Aorta (tissue), 5 donors: ENCODE measurements at regions not wholly inside any gene's neighbourhood (a gene's known extent, or its start where the extent isn't known, plus 50 kb on each side); places are given as distances from the start of the nearest gene placed in this dataset.
"Not testable (repeated sequence)": the region's sequence is repeated elsewhere in the genome, so short reads cannot be mapped to it uniquely, and the experiment has no call there.

Experiments
- ATAC-seq: fragments of 200-7000 bp; cut with Tn5 transposase; one replicate; pipeline ENCODE4 v1.9.1; 2022; ENCODE audit warnings: moderate library complexity; ENCODE audit not compliant: low FRiP score
- DNase-seq, 2 donors: peaks; one replicate each; pipeline ENCODE4 v3.0.0-alpha.2; 2020
- H3K27ac ChIP-seq, 2 donors: one replicate each; pipeline ENCODE4 v1.5.1; 2013; ENCODE audit warnings: low read length in 2 of 2, mild to moderate bottlenecking in 2 of 2, moderate library complexity in 2 of 2, control low read depth in 1 of 2, inconsistent platforms in 1 of 2, low read depth in 1 of 2
- H3K27me3 ChIP-seq, 2 donors: one replicate each; pipeline ENCODE4 v1.6.1; 2013; ENCODE audit warnings: control low read depth in 1 of 2, low read length in 1 of 2, mild to moderate bottlenecking in 1 of 2, moderate library complexity in 1 of 2; ENCODE audit not compliant: insufficient read depth in 2 of 2, control insufficient read depth in 1 of 2
- H3K36me3 ChIP-seq, 2 donors: one replicate each; pipeline ENCODE4 v1.6.1; 2013; ENCODE audit warnings: control low read depth in 1 of 2, low read length in 1 of 2, mild to moderate bottlenecking in 1 of 2; ENCODE audit not compliant: insufficient read depth in 2 of 2, control insufficient read depth in 1 of 2
- H3K4me1 ChIP-seq, 2 donors: one replicate each; pipeline ENCODE4 v1.6.1; 2013; ENCODE audit warnings: low read length in 2 of 2, control low read depth in 1 of 2, mild to moderate bottlenecking in 1 of 2, moderate library complexity in 1 of 2; ENCODE audit not compliant: insufficient read depth in 2 of 2, control insufficient read depth in 1 of 2
- H3K4me3 ChIP-seq, 2 donors: one replicate each; pipeline ENCODE4 v1.5.1; 2013; ENCODE audit warnings: low read length in 2 of 2, control low read depth in 1 of 2, mild to moderate bottlenecking in 1 of 2
- H3K9me3 ChIP-seq: one replicate; pipeline ENCODE4 v1.6.1; 2013; ENCODE audit warnings: mild to moderate bottlenecking, low read length; ENCODE audit not compliant: control insufficient read depth
- WGBS, 2 donors: extraction: QIAGEN DNeasy Blood & Tissue Kit; methylation state at CpG; one replicate each; pipeline ENCODE4 v1.1.7; 2013; 5-methylcytosine and 5-hydroxymethylcytosine counted together
- intact Hi-C, 2 donors: fragments of 100-400 bp; cut with DNase I; formaldehyde crosslinking; loops; one replicate each; pipeline versions ENCODE4 v1.14.2 to v1.15.0; 2022
- donor health status: healthy with polysubstance abuse.
- donor health status: Bipolar disorder and iron deficiency.
- donor health status: DM: no; HTN: no; CAD: no.
- donor health status: DM: no; HTN: no; CAD: no.
- donor health status: DM: yes; HTN: yes; CAD: no.

DNA sequence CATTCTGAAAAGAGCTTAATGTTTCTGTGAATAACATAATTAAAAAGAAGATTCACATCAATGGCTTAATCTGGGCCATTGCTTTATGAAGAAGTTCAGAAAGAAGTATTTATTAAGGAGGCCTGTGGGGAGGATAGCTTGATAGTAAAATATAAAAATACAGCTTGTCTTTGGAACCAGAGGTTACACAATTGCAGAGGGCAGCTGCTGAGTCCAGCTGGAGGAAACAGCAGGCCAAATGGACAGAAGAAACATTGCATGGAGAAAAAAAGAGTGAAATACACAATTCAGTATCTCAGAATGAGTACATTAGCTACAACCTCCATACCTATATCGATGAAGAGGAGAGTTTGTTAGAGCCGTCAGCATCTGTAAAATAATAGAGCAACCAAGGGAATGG, 148.0 kb upstream of the NPY2R start:
- intact Hi-C loops, result no loop called here
- H3K4me3 ChIP-seq, result no peak overlapping the region
- peaks cover 0 to 1% of the 10 kb centered on the region in 2 donors for H3K27me3 ChIP-seq
- WGBS, 2 donors, result 91 to 94% methylated on average over 2 of the region's 2 CpGs
- H3K36me3 ChIP-seq, result no peaks in the 10 kb centered on the region
- no peak overlapping the region for H3K27ac ChIP-seq
- ATAC-seq, result peak; percentile 46
- no peaks in the 10 kb centered on the region for H3K4me1 ChIP-seq
- no peaks in the 10 kb centered on the region for H3K9me3 ChIP-seq
- DNase-seq, result no peak

DNA sequence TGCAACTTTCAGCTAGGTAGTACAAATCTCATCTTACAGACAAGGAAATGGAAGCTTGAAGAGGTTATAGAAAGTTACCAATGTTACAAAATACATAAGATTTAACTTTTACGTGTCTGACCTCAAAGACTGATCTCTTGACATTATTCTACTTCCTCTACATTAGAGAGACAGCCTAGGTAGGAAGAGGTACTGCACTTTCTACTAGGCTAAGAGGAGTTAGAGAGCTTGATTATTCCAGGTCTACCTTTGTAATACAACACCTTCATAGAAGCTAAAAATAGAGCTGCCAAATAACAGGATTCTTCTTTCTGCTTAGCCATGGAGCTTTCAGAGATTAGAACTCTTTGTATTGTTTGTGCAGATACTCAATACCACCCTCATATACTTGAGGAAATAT, 147.6 kb upstream of the NPY2R start:
- Histone ChIP-seq H3K9me3 (no peaks in the 10 kb centered on the region), H3K4me1 (no peaks in the 10 kb centered on the region), H3K27ac (no peak overlapping the region), H3K36me3 (no peaks in the 10 kb centered on the region), H3K4me3 (no peak overlapping the region), H3K27me3 (peaks cover 0 to 1% of the 10 kb centered on the region in 2 donors)
- ATAC-seq, result no peak
- intact Hi-C loops, result no loop called here
- DNase-seq, result no peak
- WGBS, 2 donors, result 84 to 90% methylated on average over 1 of the region's 1 CpG

GRCh38 chr4:155062948-155063347, 145.5 kb upstream of the NPY2R start:
- DNase-seq (no peak), ATAC-seq (no peak)
- H3K9me3 ChIP-seq, result no peaks in the 10 kb centered on the region
- no peak overlapping the region for H3K27ac ChIP-seq
- no peaks in the 10 kb centered on the region for H3K36me3 ChIP-seq
- H3K27me3 ChIP-seq, result no peaks in the 10 kb centered on the region
- H3K4me3 ChIP-seq, result no peak overlapping the region
- intact Hi-C loops, result no loop called here
- no peaks in the 10 kb centered on the region for H3K4me1 ChIP-seq

- H3K27me3 ChIP-seq, DNase-seq, H3K27ac ChIP-seq, H3K4me1 ChIP-seq, intact Hi-C loops, ATAC-seq, H3K36me3 ChIP-seq, H3K4me3 ChIP-seq, H3K9me3 ChIP-seq: not testable (repeated sequence)
- WGBS, 2 donors, result 91 to 94% methylated on average over 7 of the region's 7 CpGs
These were observed 143.5 kb upstream of the NPY2R start for GRCh38 chr4:155064934-155065333.

GRCh38 chr4:155066871-155067270, 141.6 kb upstream of the NPY2R start:
- H3K9me3 ChIP-seq, result no peaks in the 10 kb centered on the region
- ATAC-seq (no peak), DNase-seq (no peak)
- H3K4me3 ChIP-seq, result no peak overlapping the region
- intact Hi-C loops, result no loop called here
- no peaks in the 10 kb centered on the region for H3K27me3 ChIP-seq
- H3K27ac ChIP-seq, result no peak overlapping the region
- no peaks in the 10 kb centered on the region for H3K4me1 ChIP-seq
- no peaks in the 10 kb centered on the region for H3K36me3 ChIP-seq

GRCh38 chr4:155071962-155072361, 136.5 kb upstream of the NPY2R start:
- Histone ChIP-seq H3K27me3 (no peaks in the 10 kb centered on the region), H3K36me3 (no peaks in the 10 kb centered on the region), H3K4me1 (no peaks in the 10 kb centered on the region), H3K27ac (no peak overlapping the region), H3K4me3 (no peak overlapping the region), H3K9me3 (no peaks in the 10 kb centered on the region)
- intact Hi-C loops, result no loop called here
- DNase-seq (no peak), ATAC-seq (no peak)
- 92 to 97% methylated on average over 2 of the region's 2 CpGs for WGBS, 2 donors

DNA sequence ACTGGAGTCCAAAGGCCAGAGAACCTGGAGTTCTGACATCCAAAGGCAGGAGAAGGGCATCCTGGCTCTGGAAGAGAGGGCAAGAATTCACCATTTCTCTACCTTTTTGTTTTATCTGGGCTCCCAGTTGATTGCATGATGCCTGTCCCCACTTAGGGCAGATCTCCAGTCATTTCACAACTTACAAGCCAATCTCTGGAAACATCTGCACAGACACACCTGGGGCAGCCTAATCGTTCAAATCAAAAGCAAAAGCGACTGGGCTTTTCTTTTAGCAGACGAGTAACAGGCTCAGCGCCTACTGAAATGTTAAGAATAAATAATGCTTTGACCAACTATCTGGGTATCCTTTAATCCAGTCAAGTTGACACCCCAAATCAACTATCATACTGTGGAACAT, 136.0 kb upstream of the NPY2R start:
- Histone ChIP-seq H3K27me3 (no peaks in the 10 kb centered on the region), H3K4me3 (no peak overlapping the region), H3K27ac (no peak overlapping the region), H3K36me3 (no peaks in the 10 kb centered on the region), H3K4me1 (no peaks in the 10 kb centered on the region), H3K9me3 (no peaks in the 10 kb centered on the region)
- ATAC-seq, result no peak
- intact Hi-C loops, result no loop called here
- no peak for DNase-seq
- WGBS, 2 donors, result 95 to 97% methylated on average over 4 of the region's 4 CpGs

DNA sequence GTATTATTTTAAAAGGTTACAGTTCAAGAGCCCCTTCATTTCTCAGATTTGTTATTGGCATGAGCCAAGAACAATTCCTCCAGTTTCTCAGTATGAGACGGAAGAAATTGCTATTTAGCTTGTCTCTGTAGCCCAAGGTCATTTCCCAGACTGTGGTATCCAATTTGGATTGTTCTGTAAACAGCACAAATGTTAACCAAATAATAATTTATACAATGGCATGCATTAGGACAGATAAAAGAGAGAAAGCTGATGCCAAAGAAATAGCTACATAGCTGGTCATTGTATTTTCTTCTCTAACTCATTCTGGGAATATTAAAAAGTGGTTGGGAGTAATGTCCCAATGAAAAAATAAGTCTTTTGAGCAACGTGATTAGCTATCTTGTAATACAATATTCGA, 134.6 kb upstream of the NPY2R start:
- DNase-seq (no peak), ATAC-seq (no peak)
- Histone ChIP-seq H3K27ac (no peak overlapping the region), H3K4me3 (no peak overlapping the region), H3K36me3 (no peaks in the 10 kb centered on the region), H3K27me3 (no peaks in the 10 kb centered on the region), H3K4me1 (no peaks in the 10 kb centered on the region), H3K9me3 (no peaks in the 10 kb centered on the region)
- intact Hi-C loops, result no loop called here
- WGBS, 2 donors, result 16 to 17% methylated on average over 3 of the region's 3 CpGs

- Histone ChIP-seq H3K4me3 (no peak overlapping the region), H3K4me1 (no peaks in the 10 kb centered on the region), H3K9me3 (no peaks in the 10 kb centered on the region), H3K36me3 (no peaks in the 10 kb centered on the region), H3K27me3 (no peaks in the 10 kb centered on the region), H3K27ac (no peak overlapping the region)
- ATAC-seq (no peak), DNase-seq (no peak)
- 72 to 76% methylated on average over 3 of the region's 3 CpGs for WGBS, 2 donors
- intact Hi-C loops, result no loop called here
These were observed 132.1 kb upstream of the NPY2R start for GRCh38 chr4:155076256-155076785.
